A673 (cell line): ENCODE measurements at regions not wholly inside any gene's neighbourhood (a gene's known extent, or its start where the extent isn't known, plus 50 kb on each side); places are given as distances from the start of the nearest gene placed in this dataset.

ENCODE experiments used
- CTCF ChIP-seq: fragments of 300-800, 200-600 bp; sonication (generic); conservative IDR thresholded peaks from 2 replicates; pipeline ENCODE4 v1.5.1; 2017; ENCODE audit warnings: low read depth, mild to moderate bottlenecking, antibody characterized with exemption, low read length, moderate library complexity, mixed read lengths
- EZH2 ChIP-seq: fragments of 200-600 bp; sonication (generic); IDR thresholded peaks from 2 replicates; pipeline ENCODE4 v1.6.1; 2017; ENCODE audit warnings: borderline replicate concordance, low read depth, mild to moderate bottlenecking, mixed read lengths, antibody characterized with exemption, low read length; ENCODE audit not compliant: poor library complexity, severe bottlenecking

- TF ChIP-seq CTCF (no peak), EZH2 (no peak)
Measured at GRCh38 chr17:11140043-11140442, 101.0 kb upstream of the SHISA6 start.
